Neuronal stem cell (in vitro differentiated cells): ENCODE measurements at regions not wholly inside any gene's neighbourhood (a gene's known extent, or its start where the extent isn't known, plus 50 kb on each side); places are given as distances from the start of the nearest gene placed in this dataset.

Experiments
- DNase-seq: peaks from one replicate; pipeline ENCODE4 v3.0.0-alpha.2; 2013; ENCODE audit warnings: low spot score
- H2AFZ ChIP-seq: one replicate; pipeline ENCODE4 v1.6.1; 2013; ENCODE audit warnings: mild to moderate bottlenecking, low read length, inconsistent platforms
- H2AK5ac ChIP-seq: 2 replicates; pipeline ENCODE4 v1.6.1; 2013; ENCODE audit warnings: low read depth, mild to moderate bottlenecking, inconsistent platforms, low read length, moderate library complexity, mixed read lengths
- H2BK120ac ChIP-seq: 2 replicates; pipeline ENCODE4 v1.6.1; 2013; ENCODE audit warnings: low read depth, mild to moderate bottlenecking, inconsistent platforms, low read length, moderate library complexity, mixed read lengths
- H2BK12ac ChIP-seq: one replicate; pipeline ENCODE4 v1.6.1; 2013; ENCODE audit warnings: low read length, inconsistent platforms
- H2BK15ac ChIP-seq: 2 replicates; pipeline ENCODE4 v1.6.1; 2013; ENCODE audit warnings: mild to moderate bottlenecking, low read length, inconsistent platforms, mixed read lengths
- H2BK5ac ChIP-seq: one replicate; pipeline ENCODE4 v1.6.1; 2013; ENCODE audit warnings: inconsistent platforms, mild to moderate bottlenecking, low read length, moderate library complexity
- H3K14ac ChIP-seq: one replicate; pipeline ENCODE4 v1.6.1; 2013; ENCODE audit warnings: low read length, inconsistent platforms
- H3K18ac ChIP-seq: 2 replicates; pipeline ENCODE4 v1.6.1; 2013; ENCODE audit warnings: low read length, inconsistent platforms
- H3K23ac ChIP-seq: 2 replicates; pipeline ENCODE4 v1.6.1; 2013; ENCODE audit warnings: low read depth, mild to moderate bottlenecking, mixed read lengths, low read length, inconsistent platforms; ENCODE audit not compliant: poor library complexity
- H3K27ac ChIP-seq: replicated peaks from 3 replicates; pipeline ENCODE4 v1.5.1; 2013; ENCODE audit warnings: low read length, inconsistent platforms
- H3K27me3 ChIP-seq, 3 experiments: 2 replicates each; pipeline ENCODE4 v1.6.1; 2013; ENCODE audit warnings: low read length in 3 of 3, mild to moderate bottlenecking in 2 of 3, inconsistent platforms in 1 of 3, low read depth in 1 of 3, mixed read lengths in 1 of 3, moderate library complexity in 1 of 3; ENCODE audit not compliant: control insufficient read depth in 3 of 3, insufficient read depth in 3 of 3
- H3K36me3 ChIP-seq, 2 donors: replicated peaks in 1 of 2; 2 replicates each; pipeline ENCODE4 v1.6.1; 2013; ENCODE audit warnings: low read length in 2 of 2; ENCODE audit not compliant: control insufficient read depth in 2 of 2, insufficient read depth in 2 of 2
- H3K4ac ChIP-seq: 2 replicates; pipeline ENCODE4 v1.6.1; 2013; ENCODE audit warnings: inconsistent platforms, mild to moderate bottlenecking, low read length, moderate library complexity
- H3K4me1 ChIP-seq, 2 donors: 1 replicate in 1 of 2; 2 replicates in 1 of 2; pipeline ENCODE4 v1.6.1; 2013; ENCODE audit warnings: low read length in 2 of 2, low read depth in 1 of 2; ENCODE audit not compliant: control insufficient read depth in 2 of 2, insufficient read depth in 1 of 2
- H3K4me2 ChIP-seq: one replicate; pipeline ENCODE4 v1.6.1; 2013; ENCODE audit warnings: mild to moderate bottlenecking, low read length, inconsistent platforms; ENCODE audit not compliant: insufficient read depth, poor library complexity, severe bottlenecking
- H3K4me3 ChIP-seq, 2 donors: 2 replicates each; pipeline ENCODE4 v1.5.1; 2013; ENCODE audit warnings: low read length in 2 of 2, mild to moderate bottlenecking in 2 of 2, inconsistent platforms in 1 of 2, moderate library complexity in 1 of 2
- H3K79me1 ChIP-seq: one replicate; pipeline ENCODE4 v1.6.1; 2013; ENCODE audit warnings: low read depth, mild to moderate bottlenecking, inconsistent platforms, low read length, moderate library complexity
- H3K9ac ChIP-seq: one replicate; pipeline ENCODE4 v1.6.1; 2013; ENCODE audit warnings: mild to moderate bottlenecking, low read depth, low read length, inconsistent platforms; ENCODE audit not compliant: poor library complexity
- H3K9me3 ChIP-seq, 2 donors: replicated peaks in 1 of 2; 2 replicates each; pipeline versions ENCODE3 to v1.6.1; 2013; ENCODE audit warnings: low read length in 2 of 2, mild to moderate bottlenecking in 2 of 2, inconsistent platforms in 1 of 2, low read depth in 1 of 2, mixed read lengths in 1 of 2, moderate library complexity in 1 of 2; ENCODE audit not compliant: control insufficient read depth in 2 of 2, insufficient read depth in 1 of 2
- H4K8ac ChIP-seq: one replicate; pipeline ENCODE4 v1.6.1; 2013; ENCODE audit warnings: low read depth, mild to moderate bottlenecking, inconsistent platforms, low read length, moderate library complexity
- H4K91ac ChIP-seq: one replicate; pipeline ENCODE4 v1.6.1; 2013; ENCODE audit warnings: low read length, low read depth, mild to moderate bottlenecking, inconsistent platforms; ENCODE audit not compliant: poor library complexity
- WGBS, 2 donors: extraction: QIAGEN DNeasy Blood & Tissue Kit; methylation state at CpG; one replicate each; pipeline ENCODE4 v1.1.7; 2013; ENCODE audit warnings: missing lambda C conversion rate in 2 of 2, mixed read lengths in 1 of 2; ENCODE audit not compliant: insufficient read length in 2 of 2, insufficient replicate concordance in 1 of 2; ENCODE audit errors: extremely low coverage in 2 of 2; 5-methylcytosine and 5-hydroxymethylcytosine counted together

GRCh38 chr1:168966636-168967035, 139.9 kb upstream of the ATP1B1 start:
- no peak overlapping the region for H2BK5ac ChIP-seq
- H3K4me1 ChIP-seq: peaks cover 4 to 10% of the 10 kb centered on the region in 2 donors
- no peak overlapping the region for H3K27ac ChIP-seq
- no peak for DNase-seq
- no peak overlapping the region for H4K8ac ChIP-seq
- H2BK15ac ChIP-seq: no peak overlapping the region
- H3K9ac ChIP-seq: no peak overlapping the region
- no peak overlapping the region for H3K23ac ChIP-seq
- no peak overlapping the region for H2AFZ ChIP-seq
- H3K27me3 ChIP-seq: no peaks in the 10 kb centered on the region
- no peak overlapping the region for H2BK120ac ChIP-seq
- H3K4me2 ChIP-seq: no peak overlapping the region
- H3K14ac ChIP-seq: no peak overlapping the region
- WGBS, 2 donors: no CpG with 5 or more reads among the region's 2 CpGs
- H3K36me3 ChIP-seq: no peaks in the 10 kb centered on the region
- no peak overlapping the region for H4K91ac ChIP-seq
- no peak overlapping the region for H3K4ac ChIP-seq
- no peaks in the 10 kb centered on the region for H3K79me1 ChIP-seq
- H2AK5ac ChIP-seq: no peak overlapping the region
- H3K4me3 ChIP-seq: no peak overlapping the region
- H3K9me3 ChIP-seq: no peaks in the 10 kb centered on the region
- no peak overlapping the region for H2BK12ac ChIP-seq
- H3K18ac ChIP-seq: no peak overlapping the region

- Histone ChIP-seq H3K4me3 (no peak overlapping the region), H3K27ac (no peak overlapping the region), H3K4me2 (no peak overlapping the region), H3K18ac (no peak overlapping the region), H4K8ac (no peak overlapping the region), H3K23ac (no peak overlapping the region), H2BK15ac (no peak overlapping the region), H2BK5ac (no peak overlapping the region), H2BK12ac (no peak overlapping the region), H3K4me1 (peaks cover 4 to 10% of the 10 kb centered on the region in 2 donors), H3K9ac (no peak overlapping the region), H2BK120ac (no peak overlapping the region), H3K14ac (no peak overlapping the region), H2AK5ac (no peak overlapping the region), H3K9me3 (no peaks in the 10 kb centered on the region), H3K27me3 (no peaks in the 10 kb centered on the region), H3K4ac (no peak overlapping the region), H4K91ac (no peak overlapping the region), H3K36me3 (no peaks in the 10 kb centered on the region), H3K79me1 (no peaks in the 10 kb centered on the region), H2AFZ (peak overlapping the region; percentile 82)
- DNase-seq: no peak
- WGBS, 2 donors: no CpG with 5 or more reads among the region's 7 CpGs
Measured at GRCh38 chr1:168970926-168971659, 135.4 kb upstream of the ATP1B1 start.

GRCh38 chr1:168972225-168972624, 134.3 kb upstream of the ATP1B1 start:
- no CpG with 5 or more reads among the region's 4 CpGs for WGBS, 2 donors
- Histone ChIP-seq H3K23ac (no peak overlapping the region), H2BK12ac (no peak overlapping the region), H3K27ac (no peak overlapping the region), H2BK120ac (no peak overlapping the region), H3K4me3 (no peak overlapping the region), H3K18ac (no peak overlapping the region), H2BK5ac (no peak overlapping the region), H3K4me2 (no peak overlapping the region), H2AFZ (no peak overlapping the region), H2AK5ac (no peak overlapping the region), H4K91ac (no peak overlapping the region), H3K9ac (no peak overlapping the region), H3K4me1 (peaks cover 6 to 10% of the 10 kb centered on the region in 2 donors), H3K27me3 (no peaks in the 10 kb centered on the region), H3K9me3 (no peaks in the 10 kb centered on the region), H2BK15ac (no peak overlapping the region), H3K4ac (no peak overlapping the region), H3K79me1 (no peaks in the 10 kb centered on the region), H4K8ac (no peak overlapping the region), H3K36me3 (no peaks in the 10 kb centered on the region), H3K14ac (no peak overlapping the region)
- DNase-seq: no peak

GRCh38 chr1:168972887-168973286, 133.6 kb upstream of the ATP1B1 start:
- no peak overlapping the region for H3K4ac ChIP-seq
- H3K9ac ChIP-seq: no peak overlapping the region
- H4K91ac ChIP-seq: no peak overlapping the region
- H2BK12ac ChIP-seq: no peak overlapping the region
- H3K4me2 ChIP-seq: no peak overlapping the region
- H3K4me3 ChIP-seq: no peak overlapping the region
- H3K4me1 ChIP-seq: peaks cover 8 to 10% of the 10 kb centered on the region in 2 donors
- H2BK120ac ChIP-seq: no peak overlapping the region
- H3K27me3 ChIP-seq: no peaks in the 10 kb centered on the region
- H2AFZ ChIP-seq: no peak overlapping the region
- no peak overlapping the region for H4K8ac ChIP-seq
- no peak overlapping the region for H3K23ac ChIP-seq
- WGBS, 2 donors: no CpG with 5 or more reads among the region's 2 CpGs
- no peak overlapping the region for H3K14ac ChIP-seq
- H2AK5ac ChIP-seq: no peak overlapping the region
- no peak overlapping the region for H2BK5ac ChIP-seq
- no peak overlapping the region for H3K18ac ChIP-seq
- H3K9me3 ChIP-seq: no peaks in the 10 kb centered on the region
- no peak overlapping the region for H3K27ac ChIP-seq
- no peaks in the 10 kb centered on the region for H3K36me3 ChIP-seq
- DNase-seq: no peak
- H2BK15ac ChIP-seq: no peak overlapping the region
- no peaks in the 10 kb centered on the region for H3K79me1 ChIP-seq
